WTC11 (cell line): ENCODE measurements at regions not wholly inside any gene's neighbourhood (a gene's known extent, or its start where the extent isn't known, plus 50 kb on each side); places are given as distances from the start of the nearest gene placed in this dataset.

Experiments
- ATAC-seq: fragments of 200-7000 bp; cut with Tn5 transposase; 2 replicates; pipeline ENCODE4 v1.10.0; 2021; ENCODE audit warnings: mild to moderate bottlenecking, moderate library complexity
- CTCF ChIA-PET: fragments of 300-600 bp; sonication (Branson Sonifier 250); formaldehyde crosslinking; loops from one replicate; lab custom pipeline; 2021; ENCODE audit warnings: antibody characterized with exemption; lab: Charles Lee
- POLR2A ChIA-PET: fragments of 350-600 bp; sonication (Branson Sonifier 250); formaldehyde crosslinking; loops from one replicate; lab custom pipeline; 2021; ENCODE audit warnings: antibody characterized with exemption; lab: Charles Lee
- DNase-seq: peaks from one replicate; pipeline ENCODE4 v3.0.0; 2021; ENCODE audit warnings: low spot score
- H3K27ac Mint-ChIP-seq: 2 replicates; pipeline ENCODE4 v1.8.0; 2021; ENCODE audit warnings: mixed read lengths
- H3K27me3 Mint-ChIP-seq: 2 replicates; pipeline ENCODE4 v1.8.0; 2021; ENCODE audit warnings: low read depth, mild to moderate bottlenecking, moderate library complexity, mixed read lengths
- H3K36me3 Mint-ChIP-seq: 2 replicates; pipeline ENCODE4 v1.8.0; 2021; ENCODE audit warnings: mixed read lengths
- H3K4me1 Mint-ChIP-seq: 2 replicates; pipeline ENCODE4 v1.8.0; 2022; ENCODE audit warnings: mixed read lengths
- H3K4me3 Mint-ChIP-seq: 2 replicates; pipeline ENCODE4 v1.8.0; 2021; ENCODE audit warnings: mild to moderate bottlenecking, moderate library complexity, mixed read lengths
- H3K9me3 Mint-ChIP-seq: 2 replicates; pipeline ENCODE4 v1.8.0; 2021; ENCODE audit warnings: mixed read lengths
- CBFB ChIP-seq: sonication (generic); formaldehyde crosslinking; IDR thresholded peaks from 2 replicates; pipeline ENCODE4 v1.8.1; 2022; ENCODE audit warnings: mild to moderate bottlenecking, low read depth, missing genetic modification reagents
- CREM ChIP-seq: sonication (generic); formaldehyde crosslinking; IDR thresholded peaks from 2 replicates; pipeline ENCODE4 v1.8.1; 2022; ENCODE audit warnings: mild to moderate bottlenecking, missing genetic modification reagents, moderate library complexity
- E2F1 ChIP-seq: sonication (generic); formaldehyde crosslinking; IDR thresholded peaks from 2 replicates; pipeline ENCODE4 v1.8.0; 2022; ENCODE audit warnings: mild to moderate bottlenecking, missing genetic modification reagents
- ELF4 ChIP-seq: sonication (generic); formaldehyde crosslinking; IDR thresholded peaks from 2 replicates; pipeline ENCODE4 v1.8.1; 2022; ENCODE audit warnings: low read depth, mild to moderate bottlenecking, moderate library complexity, missing genetic modification reagents
- FOXK1 ChIP-seq: sonication (generic); formaldehyde crosslinking; IDR thresholded peaks from 2 replicates; pipeline ENCODE4 v1.8.0; 2022; ENCODE audit warnings: mild to moderate bottlenecking, moderate library complexity, missing genetic modification reagents
- FOXP1 ChIP-seq: sonication (generic); formaldehyde crosslinking; IDR thresholded peaks from 2 replicates; pipeline ENCODE4 v1.8.0; 2022; ENCODE audit warnings: missing genetic modification reagents, mild to moderate bottlenecking, moderate library complexity, borderline replicate concordance
- GTF2I ChIP-seq: fragments of 250-450 bp; sonication (Bioruptor Pico); conservative IDR thresholded peaks from 2 replicates; pipeline ENCODE4 v1.4.0; 2021; ENCODE audit warnings: mild to moderate bottlenecking
- NFE2L1 ChIP-seq: sonication (generic); formaldehyde crosslinking; IDR thresholded peaks from 2 replicates; pipeline ENCODE4 v1.8.1; 2023; ENCODE audit warnings: missing genetic modification reagents
- NR1H2 ChIP-seq: sonication (generic); formaldehyde crosslinking; IDR thresholded peaks from 2 replicates; pipeline ENCODE4 v1.9.0; 2021; ENCODE audit warnings: mild to moderate bottlenecking, moderate library complexity, missing genetic modification reagents
- OVOL2 ChIP-seq: fragments of 250-450 bp; sonication (Bioruptor Pico); IDR thresholded peaks from 2 replicates; pipeline ENCODE4 v1.9.0; 2021; ENCODE audit warnings: mild to moderate bottlenecking, borderline replicate concordance
- PREB ChIP-seq: sonication (generic); formaldehyde crosslinking; IDR thresholded peaks from 2 replicates; pipeline ENCODE4 v1.8.1; 2022; ENCODE audit warnings: mild to moderate bottlenecking, missing genetic modification reagents, moderate library complexity, borderline replicate concordance
- PRRX2 ChIP-seq: fragments of 250-450 bp; sonication (Bioruptor Pico); IDR thresholded peaks from 2 replicates; pipeline ENCODE4 v1.8.0; 2021; ENCODE audit warnings: mild to moderate bottlenecking
- RELA ChIP-seq: sonication (generic); formaldehyde crosslinking; IDR thresholded peaks from 2 replicates; pipeline ENCODE4 v1.8.1; 2022; ENCODE audit warnings: missing genetic modification reagents, mild to moderate bottlenecking, borderline replicate concordance
- SOX15 ChIP-seq: fragments of 250-450 bp; sonication (Bioruptor Pico); IDR thresholded peaks from 2 replicates; pipeline ENCODE4 v1.9.0; 2021; ENCODE audit warnings: mild to moderate bottlenecking
- SP1 ChIP-seq: sonication (generic); formaldehyde crosslinking; conservative IDR thresholded peaks from 2 replicates; pipeline ENCODE4 v1.8.1; 2022; ENCODE audit warnings: missing genetic modification reagents
- ZBTB21 ChIP-seq: sonication (generic); formaldehyde crosslinking; IDR thresholded peaks from 2 replicates; pipeline ENCODE4 v1.8.1; 2023; ENCODE audit warnings: mild to moderate bottlenecking, missing genetic modification reagents, borderline replicate concordance
- ZNF423 ChIP-seq: fragments of 250-450 bp; sonication (Bioruptor Pico); IDR thresholded peaks from 2 replicates; pipeline ENCODE4 v2.1.2; 2022; ENCODE audit warnings: mild to moderate bottlenecking, moderate library complexity
- TF ChIP-seq, protein P1 (sequence below): sonication (generic); formaldehyde crosslinking; IDR thresholded peaks from 2 replicates; pipeline ENCODE4 v1.8.0; 2023; ENCODE audit warnings: missing genetic modification reagents
- TF ChIP-seq, protein P2 (sequence below): sonication (generic); formaldehyde crosslinking; IDR thresholded peaks from 2 replicates; pipeline ENCODE4 v1.8.1; 2022; ENCODE audit warnings: missing genetic modification reagents, borderline replicate concordance

DNA sequence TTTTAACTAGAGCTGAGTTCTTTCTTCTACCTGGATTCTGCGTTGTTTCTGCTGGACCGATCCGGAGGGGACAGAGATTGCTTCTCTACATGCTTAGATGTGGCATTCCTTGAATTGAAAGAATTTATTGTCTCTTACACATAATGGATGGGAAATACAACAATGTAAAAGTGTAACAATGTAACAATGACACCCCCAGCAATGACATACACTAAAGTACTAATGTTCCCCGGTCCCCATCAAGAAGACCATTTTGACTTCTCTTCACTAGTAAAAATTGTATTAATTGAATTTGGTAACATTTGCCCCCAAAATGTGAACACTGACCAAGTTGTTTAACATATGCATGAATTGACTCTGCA, 760.2 kb downstream of the TAF11L14 start (continued):
- TF ChIP-seq, protein P1, sequence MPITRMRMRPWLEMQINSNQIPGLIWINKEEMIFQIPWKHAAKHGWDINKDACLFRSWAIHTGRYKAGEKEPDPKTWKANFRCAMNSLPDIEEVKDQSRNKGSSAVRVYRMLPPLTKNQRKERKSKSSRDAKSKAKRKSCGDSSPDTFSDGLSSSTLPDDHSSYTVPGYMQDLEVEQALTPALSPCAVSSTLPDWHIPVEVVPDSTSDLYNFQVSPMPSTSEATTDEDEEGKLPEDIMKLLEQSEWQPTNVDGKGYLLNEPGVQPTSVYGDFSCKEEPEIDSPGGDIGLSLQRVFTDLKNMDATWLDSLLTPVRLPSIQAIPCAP (CRISPR knock-in tag) = no peak
- TF ChIP-seq ZNF423 = no peak
- no peak for TF ChIP-seq OVOL2 (CRISPR knock-in tag)
- no peak for TF ChIP-seq PREB (CRISPR knock-in tag)
- TF ChIP-seq, protein P2, sequence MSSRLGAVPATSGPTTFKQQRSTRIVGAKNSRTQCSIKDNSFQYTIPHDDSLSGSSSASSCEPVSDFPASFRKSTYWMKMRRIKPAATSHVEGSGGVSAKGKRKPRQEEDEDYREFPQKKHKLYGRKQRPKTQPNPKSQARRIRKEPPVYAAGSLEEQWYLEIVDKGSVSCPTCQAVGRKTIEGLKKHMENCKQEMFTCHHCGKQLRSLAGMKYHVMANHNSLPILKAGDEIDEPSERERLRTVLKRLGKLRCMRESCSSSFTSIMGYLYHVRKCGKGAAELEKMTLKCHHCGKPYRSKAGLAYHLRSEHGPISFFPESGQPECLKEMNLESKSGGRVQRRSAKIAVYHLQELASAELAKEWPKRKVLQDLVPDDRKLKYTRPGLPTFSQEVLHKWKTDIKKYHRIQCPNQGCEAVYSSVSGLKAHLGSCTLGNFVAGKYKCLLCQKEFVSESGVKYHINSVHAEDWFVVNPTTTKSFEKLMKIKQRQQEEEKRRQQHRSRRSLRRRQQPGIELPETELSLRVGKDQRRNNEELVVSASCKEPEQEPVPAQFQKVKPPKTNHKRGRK (CRISPR knock-in tag) = no peak

DNA sequence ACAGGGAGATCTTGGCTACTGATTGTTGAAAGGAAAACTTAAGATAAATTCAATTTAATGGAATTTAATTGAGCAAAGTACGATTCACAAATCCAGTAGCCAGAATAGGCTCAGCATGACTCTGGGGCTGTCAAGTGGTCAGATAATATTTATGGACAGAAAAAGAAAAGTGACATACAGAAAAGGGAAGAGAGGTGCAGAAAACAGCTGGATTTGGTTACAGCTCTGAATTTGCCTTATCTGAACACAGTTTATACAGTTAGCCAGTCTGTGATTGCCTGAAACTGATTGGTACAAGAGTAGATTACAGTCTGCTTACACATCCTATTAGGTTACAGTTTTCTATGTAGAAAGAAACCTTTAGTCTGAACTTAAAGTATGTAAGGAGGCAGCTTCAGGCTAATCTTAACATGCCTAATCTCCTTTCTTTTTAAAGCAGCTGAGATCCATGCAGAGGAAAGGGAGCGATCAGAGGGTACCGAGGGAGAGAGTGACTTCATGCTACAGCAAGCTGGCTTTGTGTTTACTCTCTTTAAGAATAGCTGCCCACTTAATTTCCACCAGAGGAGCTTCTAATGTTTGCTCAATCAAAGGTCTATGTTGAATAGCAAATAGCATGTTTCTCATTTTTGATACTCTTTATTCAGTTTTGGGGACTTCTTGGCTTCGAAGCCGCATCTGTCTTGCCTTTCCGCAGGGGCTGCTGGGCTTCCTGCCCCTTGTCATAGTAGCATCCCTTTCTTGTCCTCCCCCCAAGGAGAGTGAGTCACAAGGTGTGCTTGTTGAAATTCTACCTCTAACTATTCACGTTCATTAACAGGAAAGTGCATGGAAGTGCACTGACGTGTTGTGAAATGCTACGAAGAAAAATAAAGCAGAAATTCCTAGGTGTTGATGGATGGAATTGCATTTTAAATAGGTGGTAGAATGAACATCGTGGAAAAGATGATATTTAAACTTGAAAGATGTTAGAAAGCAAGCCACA, 761.2 kb downstream of the TAF11L14 start:
- ATAC-seq (no peak), DNase-seq (no peak)
- Mint-ChIP-seq H3K27ac (no peak overlapping the region), H3K4me1 (peaks cover 27% of the 10 kb centered on the region)
- ChIA-PET POLR2A (no interaction called here), CTCF (no interaction called here)
- TF ChIP-seq CBFB (CRISPR knock-in tag) (no peak), OVOL2 (CRISPR knock-in tag) (no peak), FOXK1 (no peak), SOX15 (CRISPR knock-in tag) (no peak), NR1H2 (CRISPR knock-in tag) (no peak)
- TF ChIP-seq, all 79 proteins: peak for 0
- no peaks in the 10 kb centered on the region for H3K27me3 Mint-ChIP-seq
- peaks cover 5% of the 10 kb centered on the region for H3K9me3 Mint-ChIP-seq
- no peaks in the 10 kb centered on the region for H3K36me3 Mint-ChIP-seq
- no peak overlapping the region for H3K4me3 Mint-ChIP-seq

GRCh38 chr5:18397371-18397770, 763.1 kb downstream of the TAF11L14 start:
- CTCF ChIA-PET = interaction anchor here (1.0 kb wide), 1 partner anchor 302 kb away, joined by 3 read pairs; no protein-coding TSS in a partner anchor
- Mint-ChIP-seq H3K9me3 (peaks cover 5% of the 10 kb centered on the region), H3K4me1 (peaks cover 27% of the 10 kb centered on the region), H3K27me3 (no peaks in the 10 kb centered on the region), H3K4me3 (no peak overlapping the region), H3K27ac (no peak overlapping the region), H3K36me3 (no peaks in the 10 kb centered on the region)
- DNase-seq (no peak), ATAC-seq (no peak)
- POLR2A ChIA-PET = no interaction called here
- no peak for TF ChIP-seq RELA
- no peak for TF ChIP-seq ZBTB21 (CRISPR knock-in tag)
- no peak for TF ChIP-seq NFE2L1 (CRISPR knock-in tag)
- TF ChIP-seq E2F1 (CRISPR knock-in tag) = no peak
- no peak for TF ChIP-seq GTF2I (CRISPR knock-in tag)
- TF ChIP-seq SP1 = no peak
- TF ChIP-seq PRRX2 (CRISPR knock-in tag) = no peak
- TF ChIP-seq ELF4 (CRISPR knock-in tag) = no peak
- no peak for TF ChIP-seq CREM
- no peak for TF ChIP-seq FOXP1 (CRISPR knock-in tag)
